T47D (cell line): ENCODE measurements at regions not wholly inside any gene's neighbourhood (a gene's known extent, or its start where the extent isn't known, plus 50 kb on each side); places are given as distances from the start of the nearest gene placed in this dataset.
"Not testable (repeated sequence)": the region's sequence is repeated elsewhere in the genome, so short reads cannot be mapped to it uniquely, and the experiment has no call there.

Experiments used
- DNase-seq, 2 experiments: peaks; one replicate each; pipeline versions ENCODE4 v3.0.0 to v3.0.0-alpha.2; 2011 to 2012; ENCODE audit warnings: low read depth in 1 of 2, low spot score in 1 of 2
- JUND ChIP-seq: IDR thresholded peaks from 2 replicates; pipeline ENCODE4 v1.6.1; 2012; ENCODE audit warnings: low read depth
- in situ Hi-C: cut with HindIII; loops from 2 replicates; pipeline ENCODE4 v1.10.0; 2016; ENCODE audit warnings: low sequenced_read_pairs, low pct_unique_long_range_greater_than_20kb

DNA sequence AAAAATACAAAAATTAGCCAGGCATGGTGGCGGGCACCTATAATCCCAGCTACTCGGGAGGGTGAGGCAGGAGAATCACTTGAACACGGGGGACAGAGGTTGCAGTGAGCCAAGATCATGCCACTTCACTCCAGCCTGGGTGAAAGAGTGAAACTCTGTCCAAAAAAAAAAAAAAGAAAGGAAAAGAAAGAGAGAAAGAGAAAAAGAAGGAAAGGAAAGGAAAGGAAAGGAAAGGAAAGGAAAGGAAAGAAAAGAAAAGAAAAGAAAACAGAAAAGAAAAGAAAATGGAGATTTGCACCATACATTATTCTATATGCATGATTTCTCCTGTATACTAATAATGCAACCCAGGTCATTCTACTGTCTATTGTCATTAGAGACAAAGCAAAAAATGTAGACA, 421.5 kb downstream of the PCDH19 start:
- in situ Hi-C loops, DNase-seq: not testable (repeated sequence)

DNA sequence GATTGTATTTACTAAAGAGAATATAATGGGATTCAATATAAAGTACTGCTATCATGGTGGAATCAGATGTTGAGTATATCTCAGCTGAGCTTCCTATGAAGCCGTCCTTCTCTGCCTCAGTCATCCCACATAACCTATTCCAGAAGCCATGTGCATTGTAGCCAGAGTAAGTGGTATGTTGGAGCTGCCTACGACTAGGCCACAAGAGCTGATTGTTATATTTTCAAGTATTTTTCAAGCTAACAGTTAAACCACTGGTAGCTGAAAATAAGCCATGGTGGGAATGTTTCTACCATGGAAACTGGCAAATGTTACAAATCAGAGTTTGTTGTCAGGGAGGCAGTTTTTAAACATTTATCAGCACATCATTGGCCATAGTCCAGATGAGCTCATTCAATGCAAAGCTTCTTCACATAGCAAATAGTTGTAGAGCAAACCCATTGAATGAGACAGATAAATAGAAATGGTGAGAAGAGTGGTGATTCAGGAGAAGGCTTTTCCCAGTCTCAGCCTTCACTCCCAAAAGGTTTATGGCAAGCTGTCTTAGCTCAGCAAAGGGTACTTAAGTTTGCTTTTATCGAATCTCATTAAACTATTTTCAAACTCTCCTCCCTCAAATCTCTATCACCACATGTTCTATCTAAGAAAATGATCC, 436.4 kb downstream of the PCDH19 start:
- DNase-seq: no peak
- no peak for TF ChIP-seq JUND
- in situ Hi-C loops: no loop called here

DNA sequence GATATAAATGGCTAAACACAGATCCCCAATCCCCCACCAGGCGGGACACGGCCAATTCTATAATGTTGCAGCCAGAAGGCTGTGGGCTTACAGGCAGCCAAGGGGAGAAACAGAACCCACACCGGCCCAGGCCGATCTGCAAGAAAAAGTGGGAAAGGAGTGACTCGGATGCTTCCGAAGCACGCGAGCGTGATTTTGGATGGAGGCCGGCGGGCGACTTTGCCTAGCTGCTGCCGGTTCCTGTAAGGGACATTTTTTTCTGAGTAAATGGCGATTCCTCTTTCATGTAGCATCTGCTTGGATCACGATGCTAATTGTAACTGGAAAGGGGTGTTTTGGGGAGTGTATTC, 470.2 kb downstream of the PCDH19 start:
- TF ChIP-seq JUND: no peak
- in situ Hi-C loops: no loop called here

DNA sequence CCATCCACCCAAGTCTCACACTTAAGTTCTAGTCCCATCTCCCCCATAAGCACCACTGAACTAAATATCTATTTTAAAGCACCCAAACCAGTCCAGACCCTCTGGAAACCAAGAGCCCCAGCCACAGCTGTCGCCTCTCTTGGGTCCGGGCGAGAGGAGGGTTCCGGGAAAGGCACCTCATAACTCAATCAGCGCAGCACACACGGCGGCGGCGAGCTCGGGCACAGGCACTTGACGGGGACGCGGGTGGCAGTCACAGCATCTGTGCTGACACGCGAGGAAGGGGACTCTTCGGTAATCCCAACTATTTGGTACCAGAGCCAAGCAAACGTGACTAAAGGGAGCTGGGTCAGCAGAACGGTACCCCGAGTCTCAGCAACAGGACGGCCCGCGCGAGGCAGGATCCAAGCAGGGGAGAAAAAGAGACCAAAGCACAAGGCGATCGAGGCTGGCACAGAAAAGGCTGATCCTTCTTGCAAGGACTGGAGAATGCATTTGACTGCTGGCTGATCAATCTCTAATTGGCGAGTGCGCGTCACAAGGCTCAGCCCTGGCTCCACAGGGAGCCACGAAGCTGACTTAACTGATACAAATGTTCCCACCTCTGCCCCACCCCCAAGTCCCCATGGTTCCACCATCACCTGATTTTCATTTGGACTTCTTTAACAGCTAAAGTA, 470.7 kb downstream of the PCDH19 start:
- in situ Hi-C loops, DNase-seq: not testable (repeated sequence)

More for the DNA sequence above, 470.2 kb downstream of the PCDH19 start:
- no peak for DNase-seq

GRCh38 chrX:99938464-99938863, 471.6 kb downstream of the PCDH19 start:
- in situ Hi-C loops: no loop called here
- no peak for DNase-seq
- TF ChIP-seq JUND: no peak

- in situ Hi-C loops: no loop called here
- no peak for TF ChIP-seq JUND
- no peak for DNase-seq
Measured at GRCh38 chrX:99933865-99934264, 476.2 kb downstream of the PCDH19 start.

DNA sequence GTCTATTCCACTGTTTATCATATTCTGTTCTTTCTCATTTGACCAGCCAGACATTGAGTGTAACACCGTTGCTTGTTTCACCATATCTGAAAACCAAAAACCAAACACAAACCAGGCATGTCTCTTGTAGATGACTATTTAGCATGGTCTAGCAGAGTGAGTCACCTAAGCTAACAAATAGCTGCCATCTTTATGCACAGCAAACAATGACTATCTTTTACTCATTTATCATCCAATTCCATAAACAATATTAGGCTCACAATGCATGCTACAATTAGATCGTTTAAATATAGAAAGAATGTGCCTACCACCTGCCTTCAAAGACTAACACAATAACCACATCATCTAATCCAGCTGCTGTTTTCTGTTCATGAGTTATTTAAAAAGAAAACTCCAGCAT, 495.4 kb downstream of the PCDH19 start:
- in situ Hi-C loops: no loop called here
- no peak for DNase-seq
- no peak for TF ChIP-seq JUND

DNA sequence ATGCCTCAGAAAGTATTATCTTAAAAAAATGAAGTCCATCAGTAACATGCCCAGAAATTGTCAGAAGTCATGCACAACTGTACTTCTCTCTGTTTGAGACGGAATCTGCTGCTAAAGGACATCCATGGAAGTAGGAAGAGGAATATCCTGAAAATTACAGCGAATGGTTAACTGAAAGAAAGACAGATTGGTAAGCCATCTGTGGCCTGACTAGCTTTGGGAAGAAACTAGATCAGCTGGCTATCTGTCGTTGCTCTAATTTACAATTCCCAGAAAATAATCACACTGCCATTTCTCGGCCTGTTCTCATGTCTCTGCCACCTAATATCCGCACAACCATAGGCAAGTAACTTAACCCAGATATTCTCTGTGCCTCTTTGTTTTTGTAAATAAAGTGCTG, 496.5 kb downstream of the PCDH19 start:
- in situ Hi-C loops: no loop called here
- no peak for DNase-seq
- TF ChIP-seq JUND: no peak

DNA sequence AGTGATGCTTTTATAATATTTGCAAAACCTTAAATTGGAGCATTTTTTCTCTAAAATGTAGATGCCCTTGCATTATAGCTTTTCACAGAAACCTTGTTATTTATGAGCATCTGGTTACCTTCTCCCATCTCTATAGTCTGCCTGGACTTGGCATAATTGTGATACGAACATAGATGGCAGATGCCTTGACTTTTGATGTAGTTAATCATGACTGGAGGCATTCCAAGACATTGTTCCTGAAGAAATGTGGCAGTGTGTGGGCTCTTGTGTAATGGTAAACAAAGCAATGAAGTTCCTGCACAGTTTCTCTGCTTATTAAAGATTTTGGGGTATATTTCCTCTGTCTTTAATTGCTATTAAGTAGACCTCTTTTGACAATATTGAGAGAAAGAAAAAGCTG, 500.1 kb downstream of the PCDH19 start:
- no peak for TF ChIP-seq JUND
- in situ Hi-C loops: no loop called here
- DNase-seq: no peak

DNA sequence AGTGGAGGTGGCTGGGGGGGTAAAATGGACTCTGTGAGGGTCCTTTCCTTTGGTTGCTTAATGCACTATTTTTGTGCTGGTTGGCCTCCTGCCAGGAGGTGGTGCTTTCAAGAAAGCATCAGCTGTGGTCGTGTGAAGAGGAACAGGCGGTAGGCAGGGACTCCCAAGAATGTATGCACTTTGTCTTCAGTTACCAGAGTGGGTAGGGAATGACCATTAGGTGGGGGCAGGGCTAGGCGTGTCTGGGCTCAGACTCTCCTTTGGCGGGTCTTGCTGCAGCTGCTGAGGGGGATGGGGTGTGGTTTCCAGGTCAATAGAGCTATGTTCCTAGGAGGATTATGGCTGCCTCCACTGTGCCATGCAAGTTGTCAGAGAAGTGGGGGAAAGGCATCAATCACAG, 509.0 kb downstream of the PCDH19 start:
- in situ Hi-C loops: no loop called here
- no peak for TF ChIP-seq JUND
- DNase-seq: no peak

DNA sequence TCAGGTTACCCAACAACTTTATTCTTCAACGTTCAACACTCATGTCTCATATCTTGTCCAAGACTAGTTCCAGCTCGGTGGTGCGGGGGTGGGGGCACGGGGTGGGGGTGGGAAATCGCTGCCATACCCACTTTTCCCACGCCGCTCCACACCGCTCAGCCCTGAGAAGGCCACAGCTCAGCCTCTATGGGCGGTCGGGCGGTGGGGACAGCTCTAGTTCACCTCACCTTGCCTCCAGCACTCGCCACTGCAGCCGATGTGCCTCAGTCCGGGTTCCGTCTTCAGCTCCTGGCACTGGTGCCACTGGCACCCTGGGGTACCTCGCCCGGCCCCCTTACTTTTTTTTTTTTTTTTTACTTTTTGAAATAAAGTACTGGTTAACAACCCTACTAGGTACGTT, 522.2 kb downstream of the PCDH19 start:
- no peak for TF ChIP-seq JUND

GRCh38 chrX:99857455-99857854, 552.6 kb downstream of the PCDH19 start:
- in situ Hi-C loops: no loop called here
- no peak for TF ChIP-seq JUND
- no peak for DNase-seq

More for the DNA sequence above, 522.2 kb downstream of the PCDH19 start:
- no peak for DNase-seq
- in situ Hi-C loops: no loop called here

- no peak for TF ChIP-seq JUND
- in situ Hi-C loops: no loop called here
- no peak for DNase-seq
Measured at GRCh38 chrX:99833821-99834220, 576.3 kb downstream of the PCDH19 start.

GRCh38 chrX:99820197-99820596, 589.9 kb downstream of the PCDH19 start:
- no peak for TF ChIP-seq JUND
- in situ Hi-C loops: no loop called here
- DNase-seq: no peak
